Fibroblast of the aortic adventitia (primary cell): ENCODE measurements at regions not wholly inside any gene's neighbourhood (a gene's known extent, or its start where the extent isn't known, plus 50 kb on each side); places are given as distances from the start of the nearest gene placed in this dataset.

Experiments
- DNase-seq: peaks from one replicate; pipeline ENCODE4 v3.0.0-alpha.2; 2010; ENCODE audit warnings: low read depth
- H3K4me3 ChIP-seq: 2 replicates; pipeline ENCODE4 v1.5.1; 2011; ENCODE audit warnings: low read depth, mild to moderate bottlenecking, control low read depth, low read length, moderate library complexity
- CTCF ChIP-seq: IDR thresholded peaks from 2 replicates; pipeline ENCODE4 v1.5.1; 2011; ENCODE audit warnings: mild to moderate bottlenecking, low read length, control low read depth, inconsistent platforms; ENCODE audit not compliant: insufficient read depth

DNA sequence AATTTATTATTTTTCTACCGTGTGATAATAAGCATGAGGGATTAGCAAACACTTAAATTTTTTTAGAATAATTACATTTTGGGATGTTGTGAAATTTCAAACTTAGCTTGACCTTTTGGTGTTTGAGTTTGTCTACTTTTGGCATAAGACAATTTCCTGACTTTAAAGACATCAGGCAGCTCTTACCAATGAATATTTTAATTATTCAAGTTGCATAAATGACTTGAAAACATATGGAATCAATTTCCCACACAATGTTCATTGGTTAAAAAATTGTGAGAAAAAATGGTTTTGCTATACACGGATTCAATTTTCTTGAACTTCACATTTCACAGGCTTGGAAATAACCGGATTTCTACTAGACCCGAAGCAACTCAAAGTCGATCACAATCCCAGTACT, 243.4 kb downstream of the IKZF2 start:
- H3K4me3 ChIP-seq, result no peak overlapping the region
- DNase-seq, result no peak
- TF ChIP-seq CTCF, result no peak

- no peak for TF ChIP-seq CTCF
- no peak overlapping the region for H3K4me3 ChIP-seq
- DNase-seq, result no peak
Observed at GRCh38 chr2:212906620-212907019, 244.8 kb downstream of the IKZF2 start.

GRCh38 chr2:212905640-212906201, 245.7 kb downstream of the IKZF2 start:
- TF ChIP-seq CTCF, result no peak
- DNase-seq, result peak; percentile 25

DNA sequence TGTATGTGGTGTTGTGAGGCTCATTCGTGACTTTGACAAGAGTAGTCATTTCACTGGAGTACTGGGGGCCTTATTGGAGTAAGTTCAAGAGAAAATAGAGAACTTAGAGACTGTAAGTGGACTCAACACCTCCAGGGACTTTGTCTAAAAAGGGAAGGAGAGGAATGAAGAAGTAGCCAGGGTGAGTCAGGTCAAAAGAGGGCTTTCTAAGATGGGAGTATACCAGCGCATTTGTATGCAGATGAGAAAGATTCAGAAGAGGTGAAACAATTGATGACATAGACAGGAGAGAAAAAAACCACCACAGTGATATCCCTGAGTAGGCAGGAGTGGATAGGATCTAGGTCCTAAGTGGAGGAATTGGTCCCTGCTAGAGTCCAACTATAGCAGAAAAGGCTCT, 246.8 kb downstream of the IKZF2 start:
- no peak overlapping the region for H3K4me3 ChIP-seq
- no peak for DNase-seq
- TF ChIP-seq CTCF, result no peak

More at GRCh38 chr2:212905640-212906201, 245.7 kb downstream of the IKZF2 start:
- H3K4me3 ChIP-seq, result no peak overlapping the region

GRCh38 chr2:212903413-212903812, 248.0 kb downstream of the IKZF2 start:
- no peak overlapping the region for H3K4me3 ChIP-seq
- no peak for DNase-seq
- TF ChIP-seq CTCF, result no peak

DNA sequence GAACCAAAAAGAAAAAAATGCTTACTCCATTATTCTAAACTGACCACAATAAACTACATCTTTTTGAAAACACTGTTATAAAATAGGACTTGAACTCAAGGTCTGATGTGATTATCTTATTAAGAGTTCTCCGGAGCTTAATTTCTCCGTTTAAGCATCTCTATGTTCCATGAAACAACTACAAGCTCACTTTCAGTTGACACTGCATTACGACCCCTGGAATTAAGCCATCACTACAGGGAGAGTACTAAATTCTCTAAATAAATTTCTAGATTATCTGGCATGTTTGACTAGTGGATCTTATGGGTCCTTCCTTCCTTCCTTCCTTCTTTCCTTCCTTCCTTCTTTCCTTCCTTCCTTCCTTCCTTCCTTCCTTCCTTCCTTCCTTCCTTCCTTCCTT, 249.0 kb downstream of the IKZF2 start:
- TF ChIP-seq CTCF, result no peak
- H3K4me3 ChIP-seq, result no peak overlapping the region
- no peak for DNase-seq

- no peak for DNase-seq
- no peak overlapping the region for H3K4me3 ChIP-seq
- no peak for TF ChIP-seq CTCF
Observed at GRCh38 chr2:212901604-212902275, 249.7 kb downstream of the IKZF2 start.
